ENCODE measurements at regions not wholly inside any gene's neighbourhood (a gene's known extent, or its start where the extent isn't known, plus 50 kb on each side); places are given as distances from the start of the nearest gene placed in this dataset.

DNA sequence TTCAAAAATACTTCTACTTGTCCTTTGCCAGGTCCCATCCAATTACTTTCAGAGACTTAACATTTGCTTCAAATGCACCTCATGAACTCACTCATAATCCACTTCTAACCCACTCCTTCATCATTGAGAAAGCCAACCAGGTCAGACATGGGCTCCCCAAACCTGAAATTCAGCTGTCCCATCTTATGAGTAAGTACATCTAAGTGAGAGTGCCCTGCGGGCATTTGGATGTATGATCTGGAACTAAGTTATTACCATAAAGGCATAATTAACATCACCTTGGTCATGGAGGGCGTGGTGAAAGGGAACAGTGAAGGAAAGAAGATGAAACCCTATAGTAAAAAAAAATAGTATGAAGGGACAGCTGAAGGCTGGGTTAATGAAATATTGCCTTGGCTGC, 896.8 kb downstream of the C6orf118 start:
- no peaks in the 10 kb centered on the region for H3K27me3 ChIP-seq (ENCODE audit: insufficient read depth, low read length)
- no peak overlapping the region for H3K4me3 ChIP-seq (ENCODE audit: low read length)
- WGBS = 71% methylated on average over 1 of the region's 2 CpGs
- H3K4me1 ChIP-seq (ENCODE audit: insufficient read depth, low read length) = peaks cover 13% of the 10 kb centered on the region
- no peaks in the 10 kb centered on the region for H3K9me3 ChIP-seq (ENCODE audit: insufficient read depth, low read depth, low read length)
- no peak overlapping the region for H3K9ac ChIP-seq (ENCODE audit: low read depth, low read length)
- H3K36me3 ChIP-seq (ENCODE audit: insufficient read depth, low read length) = no peaks in the 10 kb centered on the region
- H3K27ac ChIP-seq (ENCODE audit: low read depth, low read length) = no peak overlapping the region

DNA sequence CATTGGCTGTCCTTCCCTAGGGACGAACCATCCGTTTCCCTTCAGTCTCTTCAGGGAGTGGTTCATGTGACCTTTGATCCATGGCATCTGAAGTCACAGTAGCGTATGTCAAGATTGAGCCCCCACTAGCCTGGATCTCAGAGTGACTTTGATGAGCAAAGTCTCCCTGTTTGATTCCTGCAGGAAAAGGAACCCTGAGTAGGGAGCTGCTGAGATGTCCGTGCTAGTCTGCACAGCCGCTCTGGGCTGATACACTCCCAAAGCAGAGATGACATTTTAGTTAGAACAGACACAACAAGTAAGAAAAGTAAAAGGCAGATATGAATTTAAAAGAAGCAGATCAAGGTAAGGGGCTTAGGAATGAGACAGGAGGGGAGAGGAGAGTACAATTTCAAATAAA, 899.4 kb downstream of the C6orf118 start:
- Histone ChIP-seq H3K9ac (ENCODE audit: low read depth, low read length) (no peak overlapping the region), H3K27ac (ENCODE audit: low read depth, low read length) (no peak overlapping the region), H3K4me1 (ENCODE audit: insufficient read depth, low read length) (no peaks in the 10 kb centered on the region), H3K27me3 (ENCODE audit: insufficient read depth, low read length) (no peaks in the 10 kb centered on the region), H3K9me3 (ENCODE audit: insufficient read depth, low read depth, low read length) (no peaks in the 10 kb centered on the region), H3K36me3 (ENCODE audit: insufficient read depth, low read length) (no peaks in the 10 kb centered on the region), H3K4me3 (ENCODE audit: low read length) (no peak overlapping the region)
- 95% methylated on average over 5 of the region's 5 CpGs for WGBS

GRCh38 chr6:164409309-164410009, 899.9 kb downstream of the C6orf118 start:
- Histone ChIP-seq H3K27me3 (ENCODE audit: insufficient read depth, low read length) (no peaks in the 10 kb centered on the region), H3K9me3 (ENCODE audit: insufficient read depth, low read depth, low read length) (no peaks in the 10 kb centered on the region), H3K9ac (ENCODE audit: low read depth, low read length) (no peak overlapping the region), H3K4me1 (ENCODE audit: insufficient read depth, low read length) (no peaks in the 10 kb centered on the region), H3K36me3 (ENCODE audit: insufficient read depth, low read length) (no peaks in the 10 kb centered on the region), H3K27ac (ENCODE audit: low read depth, low read length) (no peak overlapping the region), H3K4me3 (ENCODE audit: low read length) (no peak overlapping the region)
- 96% methylated on average over 8 of the region's 8 CpGs for WGBS

DNA sequence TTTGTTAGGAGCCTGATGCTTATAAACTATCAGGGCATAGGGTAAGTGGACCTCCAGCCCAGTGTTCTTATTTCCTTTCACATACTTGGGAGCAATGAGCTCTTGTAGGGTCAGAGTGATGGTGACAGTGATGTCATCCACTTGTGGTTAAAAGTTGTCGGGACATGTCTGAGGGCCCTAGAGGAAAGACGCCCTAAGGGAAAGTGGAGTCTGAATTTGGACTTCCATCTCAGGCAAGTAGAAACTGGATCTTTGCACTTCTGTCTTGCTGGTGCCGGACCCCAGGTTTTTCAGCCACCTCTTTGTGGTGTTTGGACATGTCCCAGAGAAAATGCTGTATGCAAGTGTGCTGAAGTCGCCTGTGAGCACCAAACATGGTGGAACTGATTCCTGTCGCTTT, 900.5 kb downstream of the C6orf118 start:
- Histone ChIP-seq H3K4me3 (ENCODE audit: low read length) (no peak overlapping the region), H3K27ac (ENCODE audit: low read depth, low read length) (no peak overlapping the region), H3K27me3 (ENCODE audit: insufficient read depth, low read length) (no peaks in the 10 kb centered on the region), H3K4me1 (ENCODE audit: insufficient read depth, low read length) (no peaks in the 10 kb centered on the region), H3K36me3 (ENCODE audit: insufficient read depth, low read length) (no peaks in the 10 kb centered on the region), H3K9ac (ENCODE audit: low read depth, low read length) (no peak overlapping the region), H3K9me3 (ENCODE audit: insufficient read depth, low read depth, low read length) (no peaks in the 10 kb centered on the region)
- WGBS = 95% methylated on average over 5 of the region's 5 CpGs

GRCh38 chr6:164404812-164405488, 904.5 kb downstream of the C6orf118 start:
- H3K9me3 ChIP-seq (ENCODE audit: insufficient read depth, low read depth, low read length) = no peaks in the 10 kb centered on the region
- WGBS = 85% methylated on average over 4 of the region's 4 CpGs
- H3K4me3 ChIP-seq (ENCODE audit: low read length) = no peak overlapping the region
- H3K36me3 ChIP-seq (ENCODE audit: insufficient read depth, low read length) = no peaks in the 10 kb centered on the region
- no peaks in the 10 kb centered on the region for H3K4me1 ChIP-seq (ENCODE audit: insufficient read depth, low read length)
- H3K9ac ChIP-seq (ENCODE audit: low read depth, low read length) = no peak overlapping the region
- no peak overlapping the region for H3K27ac ChIP-seq (ENCODE audit: low read depth, low read length)
- no peaks in the 10 kb centered on the region for H3K27me3 ChIP-seq (ENCODE audit: insufficient read depth, low read length)

DNA sequence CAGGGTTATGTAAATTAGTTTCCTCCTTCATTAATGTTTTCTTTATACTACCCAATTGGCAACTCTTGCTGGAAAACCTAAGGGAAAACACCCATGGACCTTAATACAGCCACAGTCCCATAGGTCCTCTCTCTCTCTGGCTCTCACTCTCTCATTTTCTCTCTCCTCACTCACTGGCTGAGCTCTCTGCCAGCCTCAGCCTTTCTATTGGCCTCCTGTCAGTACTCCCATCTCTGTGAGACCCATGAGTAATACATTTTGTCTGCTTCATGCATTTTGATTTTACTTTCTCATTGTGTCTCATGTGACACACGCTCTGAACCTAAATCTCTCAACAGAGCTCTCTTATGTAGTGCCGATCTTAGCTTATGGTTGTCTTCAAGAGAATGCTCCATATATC, 907.5 kb downstream of the C6orf118 start:
- Histone ChIP-seq H3K4me1 (ENCODE audit: insufficient read depth, low read length) (peaks cover 3% of the 10 kb centered on the region; the same call in 1 of the 2 replicates), H3K27ac (ENCODE audit: low read depth, low read length) (no peak overlapping the region), H3K36me3 (ENCODE audit: insufficient read depth, low read length) (no peaks in the 10 kb centered on the region), H3K4me3 (ENCODE audit: low read length) (no peak overlapping the region), H3K9ac (ENCODE audit: low read depth, low read length) (no peak overlapping the region), H3K27me3 (ENCODE audit: insufficient read depth, low read length) (no peaks in the 10 kb centered on the region), H3K9me3 (ENCODE audit: insufficient read depth, low read depth, low read length) (no peaks in the 10 kb centered on the region)
- 98% methylated on average over 2 of the region's 2 CpGs for WGBS

- WGBS = 60% methylated on average over 1 of the region's 1 CpG
- H3K27me3 ChIP-seq (ENCODE audit: insufficient read depth, low read length) = no peaks in the 10 kb centered on the region
- H3K9me3 ChIP-seq (ENCODE audit: insufficient read depth, low read depth, low read length) = no peaks in the 10 kb centered on the region
- peaks cover 8% of the 10 kb centered on the region; the same call in 1 of the 2 replicates for H3K4me1 ChIP-seq (ENCODE audit: insufficient read depth, low read length)
- H3K36me3 ChIP-seq (ENCODE audit: insufficient read depth, low read length) = no peaks in the 10 kb centered on the region
- H3K4me3 ChIP-seq (ENCODE audit: low read length) = no peak overlapping the region
- H3K9ac ChIP-seq (ENCODE audit: low read depth, low read length) = no peak overlapping the region
- H3K27ac ChIP-seq (ENCODE audit: low read depth, low read length) = no peak overlapping the region
Observed at GRCh38 chr6:164398647-164399046, 910.8 kb downstream of the C6orf118 start.

DNA sequence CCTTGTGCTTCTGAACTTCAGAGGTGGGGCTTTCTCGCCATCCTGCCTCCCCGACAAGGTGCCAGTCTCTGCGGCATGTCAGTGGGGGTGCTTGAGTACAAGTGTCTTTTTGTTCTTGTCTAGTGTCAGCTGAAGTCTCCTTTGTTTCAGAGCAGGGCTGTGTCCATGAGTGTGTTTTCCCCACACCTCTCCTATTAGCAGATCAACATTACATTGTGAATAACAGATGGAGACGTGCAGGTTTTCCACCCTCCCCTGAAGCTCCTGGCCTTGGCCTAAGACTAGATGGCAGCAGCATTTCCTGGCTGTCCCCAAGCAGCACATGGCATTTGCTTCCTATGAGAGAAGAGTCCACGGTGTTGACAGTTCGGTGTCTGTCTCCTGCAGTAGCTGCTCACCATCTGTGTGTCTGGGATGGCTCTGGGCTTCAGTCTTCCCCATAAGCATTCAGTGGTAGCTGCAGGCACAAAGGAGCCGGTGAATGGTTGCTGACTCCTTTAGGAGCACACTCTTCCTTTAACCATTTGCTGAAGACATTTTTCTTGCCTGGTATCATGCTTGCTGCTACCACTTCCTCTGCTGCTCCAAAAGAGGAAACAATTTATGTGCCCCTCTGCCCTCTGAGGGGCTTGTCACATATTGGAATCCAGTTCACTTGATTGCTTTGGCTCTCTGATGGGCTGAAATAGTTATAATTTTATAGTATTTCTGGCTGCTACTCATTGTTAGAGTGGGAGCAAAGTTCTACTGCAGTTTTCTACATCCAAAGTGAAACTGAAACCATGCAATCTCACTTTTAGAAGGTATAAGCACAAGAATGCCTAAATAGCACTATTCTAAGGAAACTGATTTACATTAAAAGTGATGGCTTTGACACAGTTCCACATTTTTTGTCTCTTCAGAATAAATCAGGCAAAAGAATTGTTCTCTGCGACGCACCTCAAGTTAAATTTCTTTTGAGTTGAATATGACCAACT, 913.0 kb downstream of the C6orf118 start:
- Histone ChIP-seq H3K9me3 (ENCODE audit: insufficient read depth, low read depth, low read length) (no peaks in the 10 kb centered on the region), H3K27me3 (ENCODE audit: insufficient read depth, low read length) (no peaks in the 10 kb centered on the region), H3K9ac (ENCODE audit: low read depth, low read length) (no peak overlapping the region), H3K4me3 (ENCODE audit: low read length) (no peak overlapping the region), H3K27ac (ENCODE audit: low read depth, low read length) (0 out of 2 replicates have a peak overlapping the region, but pooled peaks have one; percentile 13), H3K36me3 (ENCODE audit: insufficient read depth, low read length) (no peaks in the 10 kb centered on the region), H3K4me1 (ENCODE audit: insufficient read depth, low read length) (peaks cover 8% of the 10 kb centered on the region; the same call in 1 of the 2 replicates)
- 96% methylated on average over 7 of the region's 9 CpGs for WGBS

GRCh38 chr6:164379795-164380194, 929.6 kb downstream of the C6orf118 start:
- 97% methylated on average over 1 of the region's 1 CpG for WGBS
- Histone ChIP-seq H3K9ac (ENCODE audit: low read depth, low read length) (no peak overlapping the region), H3K27ac (ENCODE audit: low read depth, low read length) (no peak overlapping the region), H3K27me3 (ENCODE audit: insufficient read depth, low read length) (no peaks in the 10 kb centered on the region), H3K4me1 (ENCODE audit: insufficient read depth, low read length) (peaks cover 5% of the 10 kb centered on the region; the same call in 1 of the 2 replicates), H3K4me3 (ENCODE audit: low read length) (no peak overlapping the region), H3K9me3 (ENCODE audit: insufficient read depth, low read depth, low read length) (no peaks in the 10 kb centered on the region), H3K36me3 (ENCODE audit: insufficient read depth, low read length) (no peaks in the 10 kb centered on the region)

DNA sequence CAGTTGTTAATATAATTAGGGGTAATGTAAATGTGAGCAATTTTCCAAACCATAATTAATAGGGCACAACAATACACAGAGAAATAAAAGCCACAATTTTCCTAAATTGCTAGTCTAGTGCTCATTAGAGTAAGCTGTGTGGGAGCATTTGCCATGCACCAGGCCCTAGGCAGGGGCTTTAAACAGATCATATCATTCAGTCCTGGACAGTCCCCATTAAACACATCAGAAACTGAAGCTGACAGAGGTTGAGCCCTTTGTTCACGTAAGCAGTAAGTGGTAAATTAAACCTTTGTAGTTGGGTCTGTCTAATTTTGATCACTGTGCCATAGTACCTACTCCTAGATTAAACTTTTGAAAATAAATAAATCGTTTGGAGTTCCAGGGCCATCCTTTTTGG, 931.1 kb downstream of the C6orf118 start:
- Histone ChIP-seq H3K36me3 (ENCODE audit: insufficient read depth, low read length) (no peaks in the 10 kb centered on the region), H3K4me3 (ENCODE audit: low read length) (no peak overlapping the region), H3K27me3 (ENCODE audit: insufficient read depth, low read length) (no peaks in the 10 kb centered on the region), H3K9ac (ENCODE audit: low read depth, low read length) (no peak overlapping the region), H3K27ac (ENCODE audit: low read depth, low read length) (no peak overlapping the region), H3K4me1 (ENCODE audit: insufficient read depth, low read length) (peaks cover 5% of the 10 kb centered on the region; the same call in 1 of the 2 replicates), H3K9me3 (ENCODE audit: insufficient read depth, low read depth, low read length) (no peaks in the 10 kb centered on the region)
- 78% methylated on average over 2 of the region's 2 CpGs for WGBS

All from HUES64 (cell line).